ENCODE measurements at regions not wholly inside any gene's neighbourhood (a gene's known extent, or its start where the extent isn't known, plus 50 kb on each side); places are given as distances from the start of the nearest gene placed in this dataset.

DNA sequence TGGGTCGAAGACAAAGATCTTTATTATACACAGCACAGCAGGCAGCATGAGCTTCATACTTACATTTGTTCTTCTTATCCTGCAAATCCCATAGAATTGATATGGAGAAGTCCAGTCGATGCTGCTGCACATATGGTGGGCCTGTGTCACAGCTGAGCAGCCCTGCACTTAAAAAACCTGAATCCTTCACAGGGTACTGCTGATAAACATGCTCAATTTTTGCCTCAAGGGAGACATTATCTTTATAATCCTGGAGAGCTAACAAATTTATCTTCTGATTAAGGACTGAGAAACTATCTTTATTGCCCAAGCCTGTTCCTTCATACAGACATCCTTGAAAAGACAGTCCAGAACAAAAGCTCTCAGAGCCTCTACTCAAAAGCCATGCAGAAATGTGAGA is 434.4 kb upstream of the FAM47C start:
- TF ChIP-seq EZH2 (IDR thresholded peaks at IDR 0.05; ENCODE audit: low read depth, unreplicated experiment) (no peak), POLR2AphosphoS5 (IDR thresholded peaks at IDR 0.05; ENCODE audit: low read depth) (no peak), JUNB (IDR thresholded peaks at IDR 0.05; ENCODE audit: unreplicated experiment) (no peak), STAT1 (IDR thresholded peaks at IDR 0.05; ENCODE audit: unreplicated experiment) (no peak), EZH2phosphoT487 (IDR thresholded peaks at IDR 0.05; ENCODE audit: unreplicated experiment) (no peak), CREB1 (CRISPR knock-in tag; IDR thresholded peaks at IDR 0.05; ENCODE audit: low read depth) (no peak), ZNF331 (CRISPR knock-in tag; IDR thresholded peaks at IDR 0.05; ENCODE audit: low read depth) (no peak), ZNF114 (CRISPR knock-in tag; IDR thresholded peaks at IDR 0.05) (no peak), NANOG (IDR thresholded peaks at IDR 0.05; ENCODE audit: borderline replicate concordance) (no peak)
- TF ChIP-seq, protein P1, sequence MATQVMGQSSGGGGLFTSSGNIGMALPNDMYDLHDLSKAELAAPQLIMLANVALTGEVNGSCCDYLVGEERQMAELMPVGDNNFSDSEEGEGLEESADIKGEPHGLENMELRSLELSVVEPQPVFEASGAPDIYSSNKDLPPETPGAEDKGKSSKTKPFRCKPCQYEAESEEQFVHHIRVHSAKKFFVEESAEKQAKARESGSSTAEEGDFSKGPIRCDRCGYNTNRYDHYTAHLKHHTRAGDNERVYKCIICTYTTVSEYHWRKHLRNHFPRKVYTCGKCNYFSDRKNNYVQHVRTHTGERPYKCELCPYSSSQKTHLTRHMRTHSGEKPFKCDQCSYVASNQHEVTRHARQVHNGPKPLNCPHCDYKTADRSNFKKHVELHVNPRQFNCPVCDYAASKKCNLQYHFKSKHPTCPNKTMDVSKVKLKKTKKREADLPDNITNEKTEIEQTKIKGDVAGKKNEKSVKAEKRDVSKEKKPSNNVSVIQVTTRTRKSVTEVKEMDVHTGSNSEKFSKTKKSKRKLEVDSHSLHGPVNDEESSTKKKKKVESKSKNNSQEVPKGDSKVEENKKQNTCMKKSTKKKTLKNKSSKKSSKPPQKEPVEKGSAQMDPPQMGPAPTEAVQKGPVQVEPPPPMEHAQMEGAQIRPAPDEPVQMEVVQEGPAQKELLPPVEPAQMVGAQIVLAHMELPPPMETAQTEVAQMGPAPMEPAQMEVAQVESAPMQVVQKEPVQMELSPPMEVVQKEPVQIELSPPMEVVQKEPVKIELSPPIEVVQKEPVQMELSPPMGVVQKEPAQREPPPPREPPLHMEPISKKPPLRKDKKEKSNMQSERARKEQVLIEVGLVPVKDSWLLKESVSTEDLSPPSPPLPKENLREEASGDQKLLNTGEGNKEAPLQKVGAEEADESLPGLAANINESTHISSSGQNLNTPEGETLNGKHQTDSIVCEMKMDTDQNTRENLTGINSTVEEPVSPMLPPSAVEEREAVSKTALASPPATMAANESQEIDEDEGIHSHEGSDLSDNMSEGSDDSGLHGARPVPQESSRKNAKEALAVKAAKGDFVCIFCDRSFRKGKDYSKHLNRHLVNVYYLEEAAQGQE (IDR thresholded peaks at IDR 0.05; ENCODE audit: unreplicated experiment): no peak
- TF ChIP-seq, protein P2, sequence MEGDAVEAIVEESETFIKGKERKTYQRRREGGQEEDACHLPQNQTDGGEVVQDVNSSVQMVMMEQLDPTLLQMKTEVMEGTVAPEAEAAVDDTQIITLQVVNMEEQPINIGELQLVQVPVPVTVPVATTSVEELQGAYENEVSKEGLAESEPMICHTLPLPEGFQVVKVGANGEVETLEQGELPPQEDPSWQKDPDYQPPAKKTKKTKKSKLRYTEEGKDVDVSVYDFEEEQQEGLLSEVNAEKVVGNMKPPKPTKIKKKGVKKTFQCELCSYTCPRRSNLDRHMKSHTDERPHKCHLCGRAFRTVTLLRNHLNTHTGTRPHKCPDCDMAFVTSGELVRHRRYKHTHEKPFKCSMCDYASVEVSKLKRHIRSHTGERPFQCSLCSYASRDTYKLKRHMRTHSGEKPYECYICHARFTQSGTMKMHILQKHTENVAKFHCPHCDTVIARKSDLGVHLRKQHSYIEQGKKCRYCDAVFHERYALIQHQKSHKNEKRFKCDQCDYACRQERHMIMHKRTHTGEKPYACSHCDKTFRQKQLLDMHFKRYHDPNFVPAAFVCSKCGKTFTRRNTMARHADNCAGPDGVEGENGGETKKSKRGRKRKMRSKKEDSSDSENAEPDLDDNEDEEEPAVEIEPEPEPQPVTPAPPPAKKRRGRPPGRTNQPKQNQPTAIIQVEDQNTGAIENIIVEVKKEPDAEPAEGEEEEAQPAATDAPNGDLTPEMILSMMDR (conservative IDR thresholded peaks at IDR 0.05; ENCODE audit: low read depth in 2 of 2): no peak
- TF ChIP-seq, protein P3, sequence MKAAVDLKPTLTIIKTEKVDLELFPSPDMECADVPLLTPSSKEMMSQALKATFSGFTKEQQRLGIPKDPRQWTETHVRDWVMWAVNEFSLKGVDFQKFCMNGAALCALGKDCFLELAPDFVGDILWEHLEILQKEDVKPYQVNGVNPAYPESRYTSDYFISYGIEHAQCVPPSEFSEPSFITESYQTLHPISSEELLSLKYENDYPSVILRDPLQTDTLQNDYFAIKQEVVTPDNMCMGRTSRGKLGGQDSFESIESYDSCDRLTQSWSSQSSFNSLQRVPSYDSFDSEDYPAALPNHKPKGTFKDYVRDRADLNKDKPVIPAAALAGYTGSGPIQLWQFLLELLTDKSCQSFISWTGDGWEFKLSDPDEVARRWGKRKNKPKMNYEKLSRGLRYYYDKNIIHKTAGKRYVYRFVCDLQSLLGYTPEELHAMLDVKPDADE (IDR thresholded peaks at IDR 0.05): no peak
- TF ChIP-seq, protein P4, sequence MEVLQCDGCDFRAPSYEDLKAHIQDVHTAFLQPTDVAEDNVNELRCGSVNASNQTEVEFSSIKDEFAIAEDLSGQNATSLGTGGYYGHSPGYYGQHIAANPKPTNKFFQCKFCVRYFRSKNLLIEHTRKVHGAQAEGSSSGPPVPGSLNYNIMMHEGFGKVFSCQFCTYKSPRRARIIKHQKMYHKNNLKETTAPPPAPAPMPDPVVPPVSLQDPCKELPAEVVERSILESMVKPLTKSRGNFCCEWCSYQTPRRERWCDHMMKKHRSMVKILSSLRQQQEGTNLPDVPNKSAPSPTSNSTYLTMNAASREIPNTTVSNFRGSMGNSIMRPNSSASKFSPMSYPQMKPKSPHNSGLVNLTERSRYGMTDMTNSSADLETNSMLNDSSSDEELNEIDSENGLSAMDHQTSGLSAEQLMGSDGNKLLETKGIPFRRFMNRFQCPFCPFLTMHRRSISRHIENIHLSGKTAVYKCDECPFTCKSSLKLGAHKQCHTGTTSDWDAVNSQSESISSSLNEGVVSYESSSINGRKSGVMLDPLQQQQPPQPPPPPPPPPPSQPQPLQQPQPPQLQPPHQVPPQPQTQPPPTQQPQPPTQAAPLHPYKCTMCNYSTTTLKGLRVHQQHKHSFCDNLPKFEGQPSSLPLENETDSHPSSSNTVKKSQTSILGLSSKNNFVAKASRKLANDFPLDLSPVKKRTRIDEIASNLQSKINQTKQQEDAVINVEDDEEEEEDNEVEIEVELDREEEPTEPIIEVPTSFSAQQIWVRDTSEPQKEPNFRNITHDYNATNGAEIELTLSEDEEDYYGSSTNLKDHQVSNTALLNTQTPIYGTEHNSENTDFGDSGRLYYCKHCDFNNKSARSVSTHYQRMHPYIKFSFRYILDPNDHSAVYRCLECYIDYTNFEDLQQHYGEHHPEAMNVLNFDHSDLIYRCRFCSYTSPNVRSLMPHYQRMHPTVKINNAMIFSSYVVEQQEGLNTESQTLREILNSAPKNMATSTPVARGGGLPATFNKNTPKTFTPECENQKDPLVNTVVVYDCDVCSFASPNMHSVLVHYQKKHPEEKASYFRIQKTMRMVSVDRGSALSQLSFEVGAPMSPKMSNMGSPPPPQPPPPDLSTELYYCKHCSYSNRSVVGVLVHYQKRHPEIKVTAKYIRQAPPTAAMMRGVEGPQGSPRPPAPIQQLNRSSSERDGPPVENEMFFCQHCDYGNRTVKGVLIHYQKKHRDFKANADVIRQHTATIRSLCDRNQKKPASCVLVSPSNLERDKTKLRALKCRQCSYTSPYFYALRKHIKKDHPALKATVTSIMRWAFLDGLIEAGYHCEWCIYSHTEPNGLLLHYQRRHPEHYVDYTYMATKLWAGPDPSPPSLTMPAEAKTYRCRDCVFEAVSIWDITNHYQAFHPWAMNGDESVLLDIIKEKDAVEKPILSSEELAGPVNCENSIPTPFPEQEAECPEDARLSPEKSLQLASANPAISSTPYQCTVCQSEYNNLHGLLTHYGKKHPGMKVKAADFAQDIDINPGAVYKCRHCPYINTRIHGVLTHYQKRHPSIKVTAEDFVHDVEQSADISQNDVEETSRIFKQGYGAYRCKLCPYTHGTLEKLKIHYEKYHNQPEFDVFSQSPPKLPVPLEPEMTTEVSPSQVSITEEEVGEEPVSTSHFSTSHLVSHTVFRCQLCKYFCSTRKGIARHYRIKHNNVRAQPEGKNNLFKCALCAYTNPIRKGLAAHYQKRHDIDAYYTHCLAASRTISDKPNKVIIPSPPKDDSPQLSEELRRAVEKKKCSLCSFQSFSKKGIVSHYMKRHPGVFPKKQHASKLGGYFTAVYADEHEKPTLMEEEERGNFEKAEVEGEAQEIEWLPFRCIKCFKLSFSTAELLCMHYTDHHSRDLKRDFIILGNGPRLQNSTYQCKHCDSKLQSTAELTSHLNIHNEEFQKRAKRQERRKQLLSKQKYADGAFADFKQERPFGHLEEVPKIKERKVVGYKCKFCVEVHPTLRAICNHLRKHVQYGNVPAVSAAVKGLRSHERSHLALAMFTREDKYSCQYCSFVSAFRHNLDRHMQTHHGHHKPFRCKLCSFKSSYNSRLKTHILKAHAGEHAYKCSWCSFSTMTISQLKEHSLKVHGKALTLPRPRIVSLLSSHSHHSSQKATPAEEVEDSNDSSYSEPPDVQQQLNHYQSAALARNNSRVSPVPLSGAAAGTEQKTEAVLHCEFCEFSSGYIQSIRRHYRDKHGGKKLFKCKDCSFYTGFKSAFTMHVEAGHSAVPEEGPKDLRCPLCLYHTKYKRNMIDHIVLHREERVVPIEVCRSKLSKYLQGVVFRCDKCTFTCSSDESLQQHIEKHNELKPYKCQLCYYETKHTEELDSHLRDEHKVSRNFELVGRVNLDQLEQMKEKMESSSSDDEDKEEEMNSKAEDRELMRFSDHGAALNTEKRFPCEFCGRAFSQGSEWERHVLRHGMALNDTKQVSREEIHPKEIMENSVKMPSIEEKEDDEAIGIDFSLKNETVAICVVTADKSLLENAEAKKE (CRISPR knock-in tag; IDR thresholded peaks at IDR 0.05): no peak
